ENCODE measurements at regions not wholly inside any gene's neighbourhood (a gene's known extent, or its start where the extent isn't known, plus 50 kb on each side); places are given as distances from the start of the nearest gene placed in this dataset.
"Not testable (repeated sequence)": the region's sequence is repeated elsewhere in the genome, so short reads cannot be mapped to it uniquely, and the experiment has no call there.

GRCh38 chr17:22044706-22045246 lies 352.5 kb downstream of the KCNJ18 start:
- DNase-seq (ENCODE audit: low spot score): not testable (repeated sequence)

- DNase-seq (ENCODE audit: low spot score): not testable (repeated sequence)
Measured at GRCh38 chr17:22047521-22047920, 355.2 kb downstream of the KCNJ18 start.

- not testable (repeated sequence) for DNase-seq (ENCODE audit: low spot score)
Measured at GRCh38 chr17:22048226-22048625, 355.9 kb downstream of the KCNJ18 start.

GRCh38 chr17:22050766-22051165 lies 358.4 kb downstream of the KCNJ18 start:
- not testable (repeated sequence) for DNase-seq (ENCODE audit: low spot score)

- not testable (repeated sequence) for DNase-seq (ENCODE audit: low spot score)
Measured at GRCh38 chr17:22052715-22053114, 360.4 kb downstream of the KCNJ18 start.

GRCh38 chr17:22056566-22056965 lies 364.2 kb downstream of the KCNJ18 start:
- not testable (repeated sequence) for DNase-seq (ENCODE audit: low spot score)

- not testable (repeated sequence) for DNase-seq (ENCODE audit: low spot score)
Measured at GRCh38 chr17:22075918-22076317, 383.6 kb downstream of the KCNJ18 start.

GRCh38 chr17:22088589-22088988 lies 396.3 kb downstream of the KCNJ18 start:
- not testable (repeated sequence) for DNase-seq (ENCODE audit: low spot score)

GRCh38 chr17:22090263-22090935 lies 398.1 kb downstream of the KCNJ18 start:
- no peak for DNase-seq (ENCODE audit: low spot score)

GRCh38 chr17:22091041-22091679 lies 398.8 kb downstream of the KCNJ18 start:
- not testable (repeated sequence) for DNase-seq (ENCODE audit: low spot score)

GRCh38 chr17:22091840-22092239 lies 399.5 kb downstream of the KCNJ18 start:
- DNase-seq (ENCODE audit: low spot score): not testable (repeated sequence)

- not testable (repeated sequence) for DNase-seq (ENCODE audit: low spot score)
Measured at GRCh38 chr17:22095414-22095813, 403.1 kb downstream of the KCNJ18 start.

- DNase-seq (ENCODE audit: low spot score): not testable (repeated sequence)
Measured at GRCh38 chr17:22099633-22100032, 407.3 kb downstream of the KCNJ18 start.

GRCh38 chr17:22102177-22102576 lies 409.9 kb downstream of the KCNJ18 start:
- DNase-seq (ENCODE audit: low spot score): no peak

- DNase-seq (ENCODE audit: low spot score): not testable (repeated sequence)
Measured at GRCh38 chr17:22116720-22117119, 424.4 kb downstream of the KCNJ18 start.

GRCh38 chr17:22117401-22117800 lies 425.1 kb downstream of the KCNJ18 start:
- DNase-seq (ENCODE audit: low spot score): not testable (repeated sequence)

- DNase-seq (ENCODE audit: low spot score): not testable (repeated sequence)
Measured at GRCh38 chr17:22119016-22119415, 426.7 kb downstream of the KCNJ18 start.

- peak; percentile 32 for DNase-seq (ENCODE audit: low spot score)
Measured at GRCh38 chr17:22119751-22120150, 427.4 kb downstream of the KCNJ18 start.

GRCh38 chr17:22123536-22124281 lies 431.4 kb downstream of the KCNJ18 start:
- DNase-seq (ENCODE audit: low spot score): no peak

GRCh38 chr17:22128171-22128570 lies 435.8 kb downstream of the KCNJ18 start:
- no peak for DNase-seq (ENCODE audit: low spot score)

- DNase-seq (ENCODE audit: low spot score): no peak
Measured at GRCh38 chr17:22128723-22129122, 436.4 kb downstream of the KCNJ18 start.

GRCh38 chr17:22129920-22130319 lies 437.6 kb downstream of the KCNJ18 start:
- DNase-seq (ENCODE audit: low spot score): not testable (repeated sequence)
